ENCODE measurements at regions not wholly inside any gene's neighbourhood (a gene's known extent, or its start where the extent isn't known, plus 50 kb on each side); places are given as distances from the start of the nearest gene placed in this dataset.

- Histone ChIP-seq H3K79me2 (ENCODE audit: control insufficient read depth, insufficient read depth, low read length) (no peaks in the 10 kb centered on the region), H3K4me3 (ENCODE audit: control extremely low read depth in 1 of 5, extremely low read depth in 1 of 5, insufficient read depth in 1 of 5, low read depth in 2 of 5, low read length in 4 of 5) (no peak overlapping the region), H3K27me3 (replicated peaks in 1 of 4; ENCODE audit: control extremely low read depth in 1 of 4, control insufficient read depth in 3 of 4, insufficient read depth in 4 of 4, low read length in 3 of 4) (no peaks in the 10 kb centered on the region), H3K4me1 (ENCODE audit: control insufficient read depth in 2 of 2, insufficient read depth in 2 of 2, low read length in 2 of 2) (no peaks in the 10 kb centered on the region), H3K9ac (ENCODE audit: low read length) (no peak overlapping the region), H4K20me1 (ENCODE audit: control insufficient read depth, insufficient read depth, low read length, poor library complexity, severe bottlenecking) (no peaks in the 10 kb centered on the region), H2AFZ (ENCODE audit: insufficient read depth, low read depth, low read length, poor library complexity, severe bottlenecking) (no peak overlapping the region), H3K4me2 (replicated peaks; ENCODE audit: low read depth, low read length, poor library complexity, severe bottlenecking) (no peak overlapping the region), H3K36me3 (replicated peaks in 1 of 2; ENCODE audit: control extremely low read depth in 1 of 2, control insufficient read depth in 1 of 2, extremely low read depth in 1 of 2, insufficient read depth in 2 of 2, low read length in 1 of 2) (no peaks in the 10 kb centered on the region), H3K9me3 (ENCODE audit: control extremely low read depth in 1 of 3, control insufficient read depth in 2 of 3, insufficient read depth in 1 of 3, low read length in 2 of 3) (no peaks in the 10 kb centered on the region), H3K27ac (ENCODE audit: low read length in 2 of 2) (no peak overlapping the region)
- Mint-ChIP-seq H3K27me3 (no peaks in the 10 kb centered on the region), H3K27ac (no peak overlapping the region), H3K4me1 (no peaks in the 10 kb centered on the region), H3K9me3 (ENCODE audit: insufficient read depth) (peaks cover 6% of the 10 kb centered on the region), H3K4me3 (no peak overlapping the region)
- intact Hi-C loops (cut with micrococcal nuclease) = no loop called here
- ChIA-PET CTCF (no interaction called here), POLR2A (no interaction called here)
- DNase-seq = no peak
- ATAC-seq (ENCODE audit: low read depth) = no peak
- TF ChIP-seq CTCF (IDR thresholded peaks at IDR 0.05) (no peak), EZH2 (IDR thresholded peaks at IDR 0.05; ENCODE audit: borderline replicate concordance, insufficient read depth, low read depth, low read length, poor library complexity, severe bottlenecking) (no peak)
These were observed 874.6 kb upstream of the PRMT6 start for GRCh38 chr1:106181866-106182265.

- CTCF ChIA-PET = no interaction called here
- Histone ChIP-seq H3K4me3 (ENCODE audit: control extremely low read depth in 1 of 5, extremely low read depth in 1 of 5, insufficient read depth in 1 of 5, low read depth in 2 of 5, low read length in 4 of 5) (no peak overlapping the region), H3K4me1 (ENCODE audit: control insufficient read depth in 2 of 2, insufficient read depth in 2 of 2, low read length in 2 of 2) (no peaks in the 10 kb centered on the region), H4K20me1 (ENCODE audit: control insufficient read depth, insufficient read depth, low read length, poor library complexity, severe bottlenecking) (no peaks in the 10 kb centered on the region), H3K9ac (ENCODE audit: low read length) (no peak overlapping the region), H2AFZ (ENCODE audit: insufficient read depth, low read depth, low read length, poor library complexity, severe bottlenecking) (no peak overlapping the region), H3K36me3 (replicated peaks in 1 of 2; ENCODE audit: control extremely low read depth in 1 of 2, control insufficient read depth in 1 of 2, extremely low read depth in 1 of 2, insufficient read depth in 2 of 2, low read length in 1 of 2) (no peaks in the 10 kb centered on the region), H3K27me3 (replicated peaks in 1 of 4; ENCODE audit: control extremely low read depth in 1 of 4, control insufficient read depth in 3 of 4, insufficient read depth in 4 of 4, low read length in 3 of 4) (no peaks in the 10 kb centered on the region), H3K9me3 (ENCODE audit: control extremely low read depth in 1 of 3, control insufficient read depth in 2 of 3, insufficient read depth in 1 of 3, low read length in 2 of 3) (no peaks in the 10 kb centered on the region), H3K79me2 (ENCODE audit: control insufficient read depth, insufficient read depth, low read length) (no peaks in the 10 kb centered on the region), H3K4me2 (replicated peaks; ENCODE audit: low read depth, low read length, poor library complexity, severe bottlenecking) (no peak overlapping the region), H3K27ac (ENCODE audit: low read length in 2 of 2) (no peak overlapping the region)
- ATAC-seq (ENCODE audit: low read depth) (no peak), DNase-seq (no peak)
- H3K27me3 Mint-ChIP-seq = no peaks in the 10 kb centered on the region
- no peak for TF ChIP-seq CTCF (IDR thresholded peaks at IDR 0.05)
- TF ChIP-seq EZH2 (IDR thresholded peaks at IDR 0.05; ENCODE audit: borderline replicate concordance, insufficient read depth, low read depth, low read length, poor library complexity, severe bottlenecking) = no peak
- no peak overlapping the region for H3K27ac Mint-ChIP-seq
- intact Hi-C loops (cut with micrococcal nuclease) = no loop called here
- no peaks in the 10 kb centered on the region for H3K4me1 Mint-ChIP-seq
- POLR2A ChIA-PET = no interaction called here
- no peak overlapping the region for H3K4me3 Mint-ChIP-seq
- peaks cover 6% of the 10 kb centered on the region for H3K9me3 Mint-ChIP-seq (ENCODE audit: insufficient read depth)
These were observed 871.4 kb upstream of the PRMT6 start for GRCh38 chr1:106185089-106185488.
